ENCODE measurements at regions not wholly inside any gene's neighbourhood (a gene's known extent, or its start where the extent isn't known, plus 50 kb on each side); places are given as distances from the start of the nearest gene placed in this dataset.

DNA sequence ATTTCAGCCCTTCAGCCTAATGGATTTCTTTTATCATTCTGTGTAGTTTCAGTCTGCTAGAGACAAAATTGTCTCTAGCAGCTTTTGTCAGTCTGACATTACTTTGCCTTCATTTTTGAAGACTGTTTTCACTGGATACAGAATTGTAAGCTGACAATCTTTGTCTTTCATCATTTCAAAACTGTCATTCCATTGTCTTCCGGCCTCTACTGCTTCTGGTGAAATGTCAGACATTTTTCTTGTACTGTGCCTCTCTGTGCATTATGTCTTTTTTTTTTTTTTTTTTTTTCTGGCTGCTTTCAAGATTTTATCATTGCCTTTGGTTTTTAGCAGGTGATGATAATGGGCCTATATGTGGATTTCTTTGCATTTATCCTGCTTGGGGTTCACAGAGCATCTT, 51.3 kb upstream of the ZNF169 start:
- FAIRE-seq (no peak), DNase-seq (no peak)
- no peak overlapping the region for H3K4me3 ChIP-seq (ENCODE audit: low read depth in 1 of 3, low read length in 3 of 3)
- no peak overlapping the region for H3K27ac ChIP-seq (ENCODE audit: low read depth in 1 of 3, low read length in 2 of 3)
- H3K9me3 ChIP-seq (ENCODE audit: control insufficient read depth in 2 of 2, insufficient read depth in 1 of 2, low read depth in 1 of 2, low read length in 1 of 2): peaks cover 0 to 4% of the 10 kb centered on the region in 2 donors
- no peaks in the 10 kb centered on the region for H3K4me1 ChIP-seq (ENCODE audit: control insufficient read depth in 3 of 3, insufficient read depth in 2 of 3, low read depth in 1 of 3, low read length in 2 of 3)
- H3K27me3 ChIP-seq (ENCODE audit: control insufficient read depth in 3 of 3, insufficient read depth in 3 of 3, low read length in 3 of 3): no peaks in the 10 kb centered on the region
- no peaks in the 10 kb centered on the region for H3K36me3 ChIP-seq (ENCODE audit: control insufficient read depth in 3 of 3, insufficient read depth in 2 of 3, low read depth in 1 of 3, low read length in 3 of 3)
- 85 to 100% (median 91%) methylated on average over 1 of the region's 1 CpG for WGBS, 3 donors

All from small intestine (tissue), 7 donors.